DND-41 (cell line): ENCODE measurements at regions not wholly inside any gene's neighbourhood (a gene's known extent, or its start where the extent isn't known, plus 50 kb on each side); places are given as distances from the start of the nearest gene placed in this dataset.

ENCODE experiments used
- EZH2 ChIP-seq: IDR thresholded peaks from 3 replicates; pipeline ENCODE4 v1.6.1; 2012; ENCODE audit warnings: borderline replicate concordance, low read depth, mild to moderate bottlenecking, moderate library complexity, low read length, inconsistent platforms; ENCODE audit not compliant: severe bottlenecking
- TF ChIP-seq, protein P1 (sequence below): IDR thresholded peaks from 2 replicates; pipeline ENCODE4 v1.5.1; 2012; ENCODE audit warnings: borderline replicate concordance, low read length, moderate library complexity, mild to moderate bottlenecking; ENCODE audit not compliant: poor library complexity, severe bottlenecking; ENCODE audit errors: extremely low read depth

DNA sequence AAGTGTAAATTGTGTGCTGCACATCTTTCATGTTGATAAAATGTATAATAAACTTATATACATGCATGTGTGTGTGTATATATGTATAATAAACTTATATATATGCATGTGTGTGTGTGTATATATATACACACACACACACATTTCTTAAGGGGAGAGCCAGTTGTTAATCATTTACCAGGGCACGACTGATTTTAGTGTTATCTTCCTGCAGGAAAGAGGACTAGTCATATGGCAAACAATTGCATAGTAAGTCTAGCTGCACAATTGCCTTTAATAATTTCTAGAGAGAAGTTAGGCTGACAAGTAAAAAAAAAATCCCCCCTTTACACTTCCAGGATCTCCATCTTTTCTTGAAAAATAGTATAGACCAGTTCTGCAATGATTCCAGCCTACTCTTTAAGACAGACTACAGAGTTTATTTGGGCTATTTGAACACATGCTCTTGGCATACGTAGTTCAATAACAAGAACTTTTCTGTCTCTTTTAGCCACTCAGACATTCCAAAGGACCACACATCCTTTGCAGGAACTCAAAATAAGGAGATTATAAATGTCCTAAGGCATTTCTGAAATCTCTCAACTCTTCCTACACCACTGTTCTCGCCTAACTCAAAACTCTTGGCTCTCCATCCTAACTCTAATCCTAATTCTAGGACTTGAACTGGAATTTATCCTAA lies 163.6 kb upstream of the SETMAR start:
- TF ChIP-seq, protein P1, sequence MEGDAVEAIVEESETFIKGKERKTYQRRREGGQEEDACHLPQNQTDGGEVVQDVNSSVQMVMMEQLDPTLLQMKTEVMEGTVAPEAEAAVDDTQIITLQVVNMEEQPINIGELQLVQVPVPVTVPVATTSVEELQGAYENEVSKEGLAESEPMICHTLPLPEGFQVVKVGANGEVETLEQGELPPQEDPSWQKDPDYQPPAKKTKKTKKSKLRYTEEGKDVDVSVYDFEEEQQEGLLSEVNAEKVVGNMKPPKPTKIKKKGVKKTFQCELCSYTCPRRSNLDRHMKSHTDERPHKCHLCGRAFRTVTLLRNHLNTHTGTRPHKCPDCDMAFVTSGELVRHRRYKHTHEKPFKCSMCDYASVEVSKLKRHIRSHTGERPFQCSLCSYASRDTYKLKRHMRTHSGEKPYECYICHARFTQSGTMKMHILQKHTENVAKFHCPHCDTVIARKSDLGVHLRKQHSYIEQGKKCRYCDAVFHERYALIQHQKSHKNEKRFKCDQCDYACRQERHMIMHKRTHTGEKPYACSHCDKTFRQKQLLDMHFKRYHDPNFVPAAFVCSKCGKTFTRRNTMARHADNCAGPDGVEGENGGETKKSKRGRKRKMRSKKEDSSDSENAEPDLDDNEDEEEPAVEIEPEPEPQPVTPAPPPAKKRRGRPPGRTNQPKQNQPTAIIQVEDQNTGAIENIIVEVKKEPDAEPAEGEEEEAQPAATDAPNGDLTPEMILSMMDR: no peak
- TF ChIP-seq EZH2: no peak
